Neuronal stem cell (in vitro differentiated cells): ENCODE measurements at regions not wholly inside any gene's neighbourhood (a gene's known extent, or its start where the extent isn't known, plus 50 kb on each side); places are given as distances from the start of the nearest gene placed in this dataset.

Experiments
- DNase-seq: peaks from one replicate; pipeline ENCODE4 v3.0.0-alpha.2; 2013; ENCODE audit warnings: low spot score
- H2AFZ ChIP-seq: one replicate; pipeline ENCODE4 v1.6.1; 2013; ENCODE audit warnings: mild to moderate bottlenecking, low read length, inconsistent platforms
- H2AK5ac ChIP-seq: 2 replicates; pipeline ENCODE4 v1.6.1; 2013; ENCODE audit warnings: low read depth, mild to moderate bottlenecking, inconsistent platforms, low read length, moderate library complexity, mixed read lengths
- H2BK120ac ChIP-seq: 2 replicates; pipeline ENCODE4 v1.6.1; 2013; ENCODE audit warnings: low read depth, mild to moderate bottlenecking, inconsistent platforms, low read length, moderate library complexity, mixed read lengths
- H2BK12ac ChIP-seq: one replicate; pipeline ENCODE4 v1.6.1; 2013; ENCODE audit warnings: low read length, inconsistent platforms
- H2BK15ac ChIP-seq: 2 replicates; pipeline ENCODE4 v1.6.1; 2013; ENCODE audit warnings: mild to moderate bottlenecking, low read length, inconsistent platforms, mixed read lengths
- H2BK5ac ChIP-seq: one replicate; pipeline ENCODE4 v1.6.1; 2013; ENCODE audit warnings: inconsistent platforms, mild to moderate bottlenecking, low read length, moderate library complexity
- H3K14ac ChIP-seq: one replicate; pipeline ENCODE4 v1.6.1; 2013; ENCODE audit warnings: low read length, inconsistent platforms
- H3K18ac ChIP-seq: 2 replicates; pipeline ENCODE4 v1.6.1; 2013; ENCODE audit warnings: low read length, inconsistent platforms
- H3K23ac ChIP-seq: 2 replicates; pipeline ENCODE4 v1.6.1; 2013; ENCODE audit warnings: low read depth, mild to moderate bottlenecking, mixed read lengths, low read length, inconsistent platforms; ENCODE audit not compliant: poor library complexity
- H3K27ac ChIP-seq: replicated peaks from 3 replicates; pipeline ENCODE4 v1.5.1; 2013; ENCODE audit warnings: low read length, inconsistent platforms
- H3K27me3 ChIP-seq, 3 experiments: 2 replicates each; pipeline ENCODE4 v1.6.1; 2013; ENCODE audit warnings: low read length in 3 of 3, mild to moderate bottlenecking in 2 of 3, inconsistent platforms in 1 of 3, low read depth in 1 of 3, mixed read lengths in 1 of 3, moderate library complexity in 1 of 3; ENCODE audit not compliant: control insufficient read depth in 3 of 3, insufficient read depth in 3 of 3
- H3K36me3 ChIP-seq, 2 donors: replicated peaks in 1 of 2; 2 replicates each; pipeline ENCODE4 v1.6.1; 2013; ENCODE audit warnings: low read length in 2 of 2; ENCODE audit not compliant: control insufficient read depth in 2 of 2, insufficient read depth in 2 of 2
- H3K4ac ChIP-seq: 2 replicates; pipeline ENCODE4 v1.6.1; 2013; ENCODE audit warnings: inconsistent platforms, mild to moderate bottlenecking, low read length, moderate library complexity
- H3K4me1 ChIP-seq, 2 donors: 1 replicate in 1 of 2; 2 replicates in 1 of 2; pipeline ENCODE4 v1.6.1; 2013; ENCODE audit warnings: low read length in 2 of 2, low read depth in 1 of 2; ENCODE audit not compliant: control insufficient read depth in 2 of 2, insufficient read depth in 1 of 2
- H3K4me2 ChIP-seq: one replicate; pipeline ENCODE4 v1.6.1; 2013; ENCODE audit warnings: mild to moderate bottlenecking, low read length, inconsistent platforms; ENCODE audit not compliant: insufficient read depth, poor library complexity, severe bottlenecking
- H3K4me3 ChIP-seq, 2 donors: 2 replicates each; pipeline ENCODE4 v1.5.1; 2013; ENCODE audit warnings: low read length in 2 of 2, mild to moderate bottlenecking in 2 of 2, inconsistent platforms in 1 of 2, moderate library complexity in 1 of 2
- H3K79me1 ChIP-seq: one replicate; pipeline ENCODE4 v1.6.1; 2013; ENCODE audit warnings: low read depth, mild to moderate bottlenecking, inconsistent platforms, low read length, moderate library complexity
- H3K9ac ChIP-seq: one replicate; pipeline ENCODE4 v1.6.1; 2013; ENCODE audit warnings: mild to moderate bottlenecking, low read depth, low read length, inconsistent platforms; ENCODE audit not compliant: poor library complexity
- H3K9me3 ChIP-seq, 2 donors: replicated peaks in 1 of 2; 2 replicates each; pipeline versions ENCODE3 to v1.6.1; 2013; ENCODE audit warnings: low read length in 2 of 2, mild to moderate bottlenecking in 2 of 2, inconsistent platforms in 1 of 2, low read depth in 1 of 2, mixed read lengths in 1 of 2, moderate library complexity in 1 of 2; ENCODE audit not compliant: control insufficient read depth in 2 of 2, insufficient read depth in 1 of 2
- H4K8ac ChIP-seq: one replicate; pipeline ENCODE4 v1.6.1; 2013; ENCODE audit warnings: low read depth, mild to moderate bottlenecking, inconsistent platforms, low read length, moderate library complexity
- H4K91ac ChIP-seq: one replicate; pipeline ENCODE4 v1.6.1; 2013; ENCODE audit warnings: low read length, low read depth, mild to moderate bottlenecking, inconsistent platforms; ENCODE audit not compliant: poor library complexity
- WGBS, 2 donors: extraction: QIAGEN DNeasy Blood & Tissue Kit; methylation state at CpG; one replicate each; pipeline ENCODE4 v1.1.7; 2013; ENCODE audit warnings: missing lambda C conversion rate in 2 of 2, mixed read lengths in 1 of 2; ENCODE audit not compliant: insufficient read length in 2 of 2, insufficient replicate concordance in 1 of 2; ENCODE audit errors: extremely low coverage in 2 of 2; 5-methylcytosine and 5-hydroxymethylcytosine counted together

DNA sequence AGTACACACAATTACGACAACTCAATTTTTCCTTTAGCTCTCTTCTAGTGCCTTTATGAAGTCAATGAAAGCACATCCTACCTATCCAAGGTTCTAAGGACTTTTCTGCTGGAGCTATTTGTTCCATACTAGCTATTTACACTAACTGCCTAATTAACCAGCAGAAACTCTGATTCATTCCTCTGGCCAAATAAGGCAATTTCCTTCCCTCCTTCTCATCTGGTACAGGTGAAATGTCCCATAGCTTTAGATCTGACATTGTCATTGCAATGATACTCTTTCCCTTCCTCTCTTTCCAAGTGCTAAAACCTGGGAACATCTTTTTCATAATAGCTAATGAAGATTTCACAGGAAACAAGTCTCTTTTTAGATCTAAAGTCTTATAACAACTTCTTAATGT, 521.7 kb downstream of the SOX2 start:
- no peak overlapping the region for H2AK5ac ChIP-seq
- no peak for DNase-seq
- no peak overlapping the region for H4K91ac ChIP-seq
- no CpG with 5 or more reads among the region's 1 CpG for WGBS, 2 donors
- no peak overlapping the region for H2BK12ac ChIP-seq
- H3K9me3 ChIP-seq: no peaks in the 10 kb centered on the region
- no peak overlapping the region for H3K4me3 ChIP-seq
- H3K18ac ChIP-seq: no peak overlapping the region
- no peaks in the 10 kb centered on the region for H3K79me1 ChIP-seq
- H3K27me3 ChIP-seq: no peaks in the 10 kb centered on the region
- no peak overlapping the region for H3K9ac ChIP-seq
- H3K14ac ChIP-seq: no peak overlapping the region
- no peak overlapping the region for H2BK15ac ChIP-seq
- no peak overlapping the region for H3K4ac ChIP-seq
- H3K27ac ChIP-seq: no peak overlapping the region
- H3K4me1 ChIP-seq: peaks cover 5 to 27% of the 10 kb centered on the region in 2 donors
- no peak overlapping the region for H4K8ac ChIP-seq
- H3K4me2 ChIP-seq: no peak overlapping the region
- H2AFZ ChIP-seq: no peak overlapping the region
- no peak overlapping the region for H2BK5ac ChIP-seq
- no peak overlapping the region for H3K23ac ChIP-seq
- no peaks in the 10 kb centered on the region for H3K36me3 ChIP-seq
- no peak overlapping the region for H2BK120ac ChIP-seq

DNA sequence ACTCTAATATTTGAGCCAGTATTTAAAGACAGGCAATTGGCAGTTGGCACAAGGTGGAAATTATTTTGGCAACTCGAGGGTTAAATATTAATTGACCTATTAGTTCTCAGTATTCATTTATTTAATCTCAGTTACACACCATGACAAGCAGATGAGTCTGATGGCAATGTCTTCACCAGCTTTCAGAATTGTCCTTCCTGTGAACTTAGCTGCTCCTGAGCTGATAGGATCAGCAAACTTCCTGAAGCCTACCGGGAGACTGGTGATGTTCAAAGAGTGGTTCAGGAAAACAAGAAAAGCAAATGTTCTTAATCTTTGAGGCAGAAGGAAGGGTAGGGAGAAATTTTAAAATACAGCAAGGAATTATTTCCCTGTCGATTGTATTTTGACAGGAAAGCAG, 522.2 kb downstream of the SOX2 start:
- H4K8ac ChIP-seq: no peak overlapping the region
- H3K9ac ChIP-seq: no peak overlapping the region
- peak overlapping the region; percentile 32 for H2AFZ ChIP-seq
- no peaks in the 10 kb centered on the region for H3K9me3 ChIP-seq
- H3K14ac ChIP-seq: no peak overlapping the region
- no peak overlapping the region for H2BK120ac ChIP-seq
- peaks cover 10 to 33% of the 10 kb centered on the region in 2 donors for H3K4me1 ChIP-seq
- no peak overlapping the region for H3K18ac ChIP-seq
- H4K91ac ChIP-seq: no peak overlapping the region
- no peaks in the 10 kb centered on the region for H3K36me3 ChIP-seq
- H3K27ac ChIP-seq: no peak overlapping the region
- no peak overlapping the region for H2AK5ac ChIP-seq
- H3K23ac ChIP-seq: no peak overlapping the region
- H3K27me3 ChIP-seq: no peaks in the 10 kb centered on the region
- H2BK12ac ChIP-seq: no peak overlapping the region
- no peak overlapping the region for H3K4me2 ChIP-seq
- no peak for DNase-seq
- no peaks in the 10 kb centered on the region for H3K79me1 ChIP-seq
- no peak overlapping the region for H3K4me3 ChIP-seq
- no peak overlapping the region for H3K4ac ChIP-seq
- no peak overlapping the region for H2BK15ac ChIP-seq
- no peak overlapping the region for H2BK5ac ChIP-seq
- no CpG with 5 or more reads among the region's 3 CpGs for WGBS, 2 donors

DNA sequence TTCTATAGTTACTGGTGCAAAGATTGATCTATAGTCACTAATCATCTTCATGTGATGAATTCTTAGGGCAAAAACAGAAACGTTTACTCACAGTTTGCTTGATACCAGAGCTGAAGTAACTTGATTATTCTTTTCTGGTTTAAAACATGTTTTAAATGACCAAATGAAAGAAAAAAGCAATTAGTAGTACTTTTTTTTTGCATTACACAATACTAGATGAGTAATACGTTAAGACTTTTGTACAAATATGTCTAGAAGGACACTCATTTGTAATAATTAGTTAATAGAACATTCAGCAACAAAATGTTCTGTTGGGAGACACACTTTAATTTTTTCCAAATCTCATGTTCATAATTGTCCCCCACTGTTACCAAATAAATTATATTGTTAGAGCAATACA, 523.2 kb downstream of the SOX2 start:
- no peak overlapping the region for H2BK5ac ChIP-seq
- H2BK12ac ChIP-seq: no peak overlapping the region
- WGBS, 2 donors: no CpG with 5 or more reads among the region's 2 CpGs
- no peak overlapping the region for H4K8ac ChIP-seq
- H4K91ac ChIP-seq: no peak overlapping the region
- H3K36me3 ChIP-seq: no peaks in the 10 kb centered on the region
- no peak overlapping the region for H3K4me3 ChIP-seq
- H3K9me3 ChIP-seq: no peaks in the 10 kb centered on the region
- H3K4me2 ChIP-seq: no peak overlapping the region
- no peak overlapping the region for H3K18ac ChIP-seq
- no peak overlapping the region for H3K23ac ChIP-seq
- no peak for DNase-seq
- no peak overlapping the region for H3K27ac ChIP-seq
- no peak overlapping the region for H2BK120ac ChIP-seq
- H2BK15ac ChIP-seq: no peak overlapping the region
- no peak overlapping the region for H2AFZ ChIP-seq
- no peaks in the 10 kb centered on the region for H3K27me3 ChIP-seq
- no peak overlapping the region for H3K4ac ChIP-seq
- H3K4me1 ChIP-seq: peaks cover 12 to 42% of the 10 kb centered on the region in 2 donors
- no peak overlapping the region for H3K9ac ChIP-seq
- no peak overlapping the region for H3K14ac ChIP-seq
- H2AK5ac ChIP-seq: no peak overlapping the region
- no peaks in the 10 kb centered on the region for H3K79me1 ChIP-seq

DNA sequence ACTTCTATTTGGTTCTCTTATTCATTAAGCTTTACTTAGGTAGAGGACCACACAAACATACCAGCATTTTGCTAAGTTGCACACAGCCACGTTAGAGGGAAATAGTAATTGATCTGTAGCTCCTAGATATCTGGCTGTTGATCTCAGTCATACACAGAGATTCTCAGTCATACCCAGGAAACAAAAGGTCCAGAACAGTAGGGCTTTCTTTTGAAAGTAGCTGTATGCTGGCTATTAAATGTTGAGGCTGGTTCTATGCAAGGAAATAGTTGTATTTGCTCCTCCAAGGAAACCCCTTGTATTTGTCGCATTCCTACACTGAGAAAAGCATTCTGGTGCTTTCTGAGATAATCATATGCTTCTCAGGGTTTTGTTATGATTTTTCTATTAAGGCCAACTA, 523.8 kb downstream of the SOX2 start:
- peak overlapping the region; percentile 54 for H2AFZ ChIP-seq
- no peak overlapping the region for H3K4ac ChIP-seq
- H3K9me3 ChIP-seq: no peaks in the 10 kb centered on the region
- H3K18ac ChIP-seq: no peak overlapping the region
- H3K4me2 ChIP-seq: no peak overlapping the region
- no peaks in the 10 kb centered on the region for H3K36me3 ChIP-seq
- no peak overlapping the region for H3K23ac ChIP-seq
- H2BK120ac ChIP-seq: no peak overlapping the region
- H3K4me3 ChIP-seq: no peak overlapping the region
- H2AK5ac ChIP-seq: no peak overlapping the region
- H2BK5ac ChIP-seq: no peak overlapping the region
- no CpG with 5 or more reads among the region's 2 CpGs for WGBS, 2 donors
- H3K27ac ChIP-seq: no peak overlapping the region
- H3K79me1 ChIP-seq: no peaks in the 10 kb centered on the region
- no peak overlapping the region for H4K8ac ChIP-seq
- DNase-seq: no peak
- H2BK12ac ChIP-seq: no peak overlapping the region
- no peak overlapping the region for H3K14ac ChIP-seq
- no peak overlapping the region for H2BK15ac ChIP-seq
- no peak overlapping the region for H3K9ac ChIP-seq
- H3K27me3 ChIP-seq: no peaks in the 10 kb centered on the region
- peaks cover 12 to 48% of the 10 kb centered on the region in 2 donors for H3K4me1 ChIP-seq
- no peak overlapping the region for H4K91ac ChIP-seq
